ENCODE measurements at regions not wholly inside any gene's neighbourhood (a gene's known extent, or its start where the extent isn't known, plus 50 kb on each side); places are given as distances from the start of the nearest gene placed in this dataset.

DNA sequence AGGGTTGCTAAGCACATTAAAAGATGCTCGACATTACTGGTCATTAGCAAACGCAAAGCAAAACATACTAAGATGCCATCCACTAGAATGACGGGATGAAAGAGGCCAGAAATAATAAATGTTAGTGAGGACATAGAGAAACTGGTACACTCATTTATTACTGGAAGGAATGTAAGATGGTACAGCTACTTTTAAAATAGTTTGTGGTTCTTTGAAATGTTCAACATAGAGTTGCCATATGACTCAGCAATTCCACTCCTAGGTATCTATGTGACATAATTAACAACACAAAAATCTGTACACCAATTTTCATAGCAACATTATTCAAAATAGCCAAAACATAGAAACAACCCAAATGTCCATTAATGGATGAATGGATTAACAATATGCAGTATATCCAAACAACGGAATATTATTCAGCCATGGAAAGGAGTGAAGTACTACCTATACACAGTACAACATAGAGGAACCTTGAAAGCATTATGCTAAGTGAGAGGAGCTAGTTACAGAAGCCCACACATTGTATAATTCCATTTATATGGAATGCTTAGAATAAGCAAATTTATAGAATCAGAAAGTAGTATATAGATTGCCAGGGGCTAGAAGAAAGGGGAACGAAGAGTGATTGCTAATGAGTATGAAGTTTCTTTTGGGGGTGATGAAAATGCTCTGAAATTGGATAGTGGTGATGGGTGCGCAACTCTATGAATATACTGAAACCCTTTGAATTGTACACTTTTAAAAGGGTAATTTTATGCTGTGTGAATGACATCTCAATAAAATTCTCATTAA, 61.9 kb upstream of the IL1R1 start:
- TF ChIP-seq POLR2AphosphoS5 (IDR thresholded peaks at IDR 0.05; ENCODE audit: low read depth, low read length): no peak
- no peak for TF ChIP-seq TCF7L2 (IDR thresholded peaks at IDR 0.05; ENCODE audit: low read depth, low read length)
- TF ChIP-seq CTCF (IDR thresholded peaks at IDR 0.05): no peak
